GM21390 (cell line): ENCODE measurements at regions not wholly inside any gene's neighbourhood (a gene's known extent, or its start where the extent isn't known, plus 50 kb on each side); places are given as distances from the start of the nearest gene placed in this dataset.
"Not testable (repeated sequence)": the region's sequence is repeated elsewhere in the genome, so short reads cannot be mapped to it uniquely, and the experiment has no call there.

Experiments used
- ATAC-seq: cut with Tn5 transposase; IDR thresholded peaks from one replicate; pipeline ENCODE4 v1.9.1; 2021; ENCODE audit not compliant: unreplicated experiment

DNA sequence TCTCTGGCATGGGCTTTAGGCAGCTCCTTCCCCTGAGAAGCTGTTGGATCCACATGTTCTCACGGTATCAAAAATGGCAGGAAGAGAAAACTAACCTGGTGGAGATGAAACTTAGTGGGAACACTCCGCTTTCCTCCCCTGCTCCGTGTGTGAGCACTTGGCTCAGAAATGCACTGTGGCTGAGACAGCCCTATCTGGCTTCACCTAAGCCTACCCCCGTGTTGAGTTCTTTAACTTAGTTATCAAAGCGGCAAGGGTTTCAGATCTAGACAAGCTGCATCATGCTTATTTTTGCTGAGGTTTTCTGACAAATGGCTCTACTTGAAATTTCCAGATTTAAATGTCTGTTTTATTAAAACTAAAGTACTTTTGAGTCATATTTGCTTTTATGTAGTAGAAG lies 221.6 kb upstream of the PLGLB2 start:
- ATAC-seq, result not testable (repeated sequence)

GRCh38 chr2:87531968-87532715 lies 215.7 kb upstream of the PLGLB2 start:
- ATAC-seq, result not testable (repeated sequence)

DNA sequence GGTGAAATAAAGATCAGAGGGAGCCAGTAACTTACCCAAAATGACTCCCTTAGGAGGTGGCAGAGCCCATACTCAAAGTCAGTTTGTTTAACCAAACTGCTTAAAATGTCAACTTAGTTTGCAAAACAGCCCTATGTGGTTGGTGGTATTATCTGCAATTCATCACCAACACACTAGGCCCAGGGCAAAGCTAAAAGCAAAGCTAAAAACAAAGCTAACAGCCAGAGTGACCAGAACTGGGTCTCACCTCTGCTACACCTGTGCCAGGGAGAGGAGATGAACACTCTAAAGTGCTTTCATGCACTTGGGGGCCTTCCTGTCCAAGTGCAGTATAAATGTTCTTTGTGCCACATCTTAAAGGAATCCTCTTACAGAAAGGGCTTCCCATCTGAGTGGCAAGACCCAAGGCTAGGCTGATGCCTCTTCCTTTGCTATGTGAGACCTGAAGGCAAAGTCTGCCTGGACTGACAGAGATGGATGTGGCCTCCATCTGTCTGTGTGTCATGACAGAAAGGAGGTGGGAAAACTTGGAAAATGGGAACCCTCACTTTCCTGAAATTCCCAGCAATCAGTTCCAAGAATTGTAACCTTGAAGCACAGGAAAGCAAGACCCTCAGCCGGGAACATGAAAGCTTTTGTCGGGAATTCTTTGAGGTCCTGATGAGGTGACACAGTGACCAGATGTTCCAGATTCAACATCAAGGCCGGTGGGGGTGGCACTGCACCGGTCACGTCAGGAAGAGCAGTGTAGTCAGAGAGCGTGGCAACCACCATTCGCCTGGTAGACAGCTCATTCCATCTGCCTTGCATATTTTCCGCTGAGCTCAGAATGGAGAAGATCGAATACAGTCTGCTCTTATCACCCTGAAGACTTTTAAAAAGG lies 214.3 kb upstream of the PLGLB2 start:
- not testable (repeated sequence) for ATAC-seq

GRCh38 chr2:87534273-87534889 lies 213.5 kb upstream of the PLGLB2 start:
- ATAC-seq, result not testable (repeated sequence)

- ATAC-seq, result not testable (repeated sequence)
Observed at GRCh38 chr2:87536427-87536826, 211.5 kb upstream of the PLGLB2 start.

DNA sequence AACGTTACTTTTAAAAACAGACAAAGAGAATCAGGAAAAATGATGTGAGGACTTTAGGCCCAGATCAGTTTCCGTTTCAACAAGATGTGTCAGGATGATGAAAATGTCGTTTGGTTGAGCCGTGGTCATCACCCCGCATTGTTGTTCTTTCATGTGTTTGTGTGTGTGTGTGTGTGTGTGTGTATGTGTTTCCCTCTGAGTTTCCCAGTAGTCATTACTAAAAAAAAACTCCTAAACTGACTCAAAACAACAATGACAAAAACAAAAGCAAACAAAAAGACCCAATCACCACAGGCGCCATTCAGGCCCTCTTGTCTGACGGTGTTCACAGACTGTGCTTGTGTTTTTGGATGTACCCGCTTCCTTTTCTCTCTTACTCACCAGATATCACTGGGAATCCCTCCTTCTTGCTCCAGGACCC lies 210.6 kb upstream of the PLGLB2 start:
- ATAC-seq, result not testable (repeated sequence)

DNA sequence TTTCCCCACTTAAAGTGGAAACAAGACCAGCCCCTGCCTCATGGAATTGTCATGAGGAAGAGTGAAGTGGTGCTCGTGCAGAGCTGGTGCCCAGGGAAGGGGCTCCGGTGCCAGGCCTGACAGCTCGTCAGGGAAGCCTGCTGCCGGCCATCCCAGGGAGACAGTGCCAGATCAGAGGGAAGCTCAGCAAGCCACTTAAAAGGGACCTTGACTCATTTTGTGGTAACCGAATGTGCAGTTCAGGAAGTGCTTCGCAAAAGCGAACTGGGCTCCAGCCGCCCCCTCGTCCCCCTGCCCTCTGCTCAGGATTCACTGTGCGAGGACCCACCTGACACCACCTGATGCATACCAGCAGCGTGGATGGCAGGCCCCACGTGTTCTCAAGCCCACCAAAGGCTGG lies 209.6 kb upstream of the PLGLB2 start:
- not testable (repeated sequence) for ATAC-seq

DNA sequence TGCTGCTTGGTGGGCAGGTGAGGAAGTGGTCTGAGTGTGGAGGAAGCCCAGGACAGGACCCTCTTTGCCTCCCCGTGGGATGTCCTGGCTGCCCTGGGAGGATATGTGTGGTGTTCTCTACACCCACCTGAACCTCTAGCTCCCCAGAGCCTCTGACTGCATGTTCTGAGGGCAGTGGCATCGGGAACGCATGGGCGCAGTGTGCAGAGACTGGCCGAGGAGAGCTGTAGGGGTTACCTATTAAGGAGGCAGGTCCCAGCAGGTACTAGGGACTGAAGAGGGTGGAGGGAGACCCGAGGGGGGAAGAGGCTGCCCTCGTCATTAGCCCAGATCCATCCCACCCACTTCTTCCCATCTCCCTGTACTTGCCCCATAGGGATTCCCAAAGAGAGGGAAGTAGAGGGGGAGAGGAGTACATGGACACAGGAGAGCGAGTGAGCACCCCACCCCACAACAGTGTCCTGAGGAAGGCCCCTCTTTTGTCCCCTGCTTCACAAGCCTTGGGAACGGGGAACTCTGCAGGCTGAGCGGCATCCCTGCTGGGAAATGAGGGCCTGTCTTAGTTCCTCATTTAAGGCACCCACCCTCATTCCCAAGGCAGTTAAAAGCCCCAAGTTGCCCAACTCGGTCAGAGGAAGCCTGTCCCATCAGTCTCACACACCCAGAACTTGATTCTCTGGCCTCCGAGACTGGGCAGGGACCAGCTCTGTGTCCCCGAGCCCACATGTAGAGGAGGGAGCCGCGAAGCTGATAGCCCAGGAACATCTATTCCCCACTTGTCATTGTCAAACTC lies 208.5 kb upstream of the PLGLB2 start:
- ATAC-seq, result not testable (repeated sequence)

GRCh38 chr2:87540242-87540641 lies 207.6 kb upstream of the PLGLB2 start:
- ATAC-seq, result not testable (repeated sequence)

DNA sequence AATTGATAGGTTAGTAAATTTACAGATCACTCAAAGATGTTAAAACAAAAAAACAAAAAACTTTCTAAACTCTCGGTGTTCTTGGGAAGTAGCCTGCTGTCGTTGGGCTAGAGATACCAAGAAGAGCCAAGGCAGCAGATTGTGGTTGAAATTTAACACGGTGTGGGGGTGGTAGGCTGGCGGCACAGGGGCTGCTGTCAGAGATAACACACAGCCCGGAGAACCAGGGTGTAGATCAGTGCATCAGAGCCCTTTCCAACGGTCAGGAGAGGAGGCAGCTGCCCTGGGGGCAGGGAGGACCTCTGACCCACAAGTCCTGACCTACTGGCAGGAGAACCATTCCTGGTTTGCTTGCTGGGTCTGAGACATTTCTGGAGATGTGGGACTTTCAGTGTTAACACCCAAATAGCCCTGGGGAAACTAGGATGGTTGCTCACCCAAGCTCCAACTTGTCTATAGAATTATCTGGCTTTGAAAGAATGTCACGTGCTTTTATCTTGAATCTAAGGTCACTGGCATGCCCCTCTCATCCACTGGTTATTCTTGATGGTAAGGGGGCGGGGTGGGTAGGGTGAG lies 205.2 kb upstream of the PLGLB2 start:
- ATAC-seq, result not testable (repeated sequence)

- not testable (repeated sequence) for ATAC-seq
Observed at GRCh38 chr2:87543797-87544196, 204.1 kb upstream of the PLGLB2 start.

GRCh38 chr2:87547106-87547505 lies 200.8 kb upstream of the PLGLB2 start:
- ATAC-seq, result not testable (repeated sequence)

GRCh38 chr2:87547966-87548365 lies 199.9 kb upstream of the PLGLB2 start:
- ATAC-seq, result not testable (repeated sequence)

DNA sequence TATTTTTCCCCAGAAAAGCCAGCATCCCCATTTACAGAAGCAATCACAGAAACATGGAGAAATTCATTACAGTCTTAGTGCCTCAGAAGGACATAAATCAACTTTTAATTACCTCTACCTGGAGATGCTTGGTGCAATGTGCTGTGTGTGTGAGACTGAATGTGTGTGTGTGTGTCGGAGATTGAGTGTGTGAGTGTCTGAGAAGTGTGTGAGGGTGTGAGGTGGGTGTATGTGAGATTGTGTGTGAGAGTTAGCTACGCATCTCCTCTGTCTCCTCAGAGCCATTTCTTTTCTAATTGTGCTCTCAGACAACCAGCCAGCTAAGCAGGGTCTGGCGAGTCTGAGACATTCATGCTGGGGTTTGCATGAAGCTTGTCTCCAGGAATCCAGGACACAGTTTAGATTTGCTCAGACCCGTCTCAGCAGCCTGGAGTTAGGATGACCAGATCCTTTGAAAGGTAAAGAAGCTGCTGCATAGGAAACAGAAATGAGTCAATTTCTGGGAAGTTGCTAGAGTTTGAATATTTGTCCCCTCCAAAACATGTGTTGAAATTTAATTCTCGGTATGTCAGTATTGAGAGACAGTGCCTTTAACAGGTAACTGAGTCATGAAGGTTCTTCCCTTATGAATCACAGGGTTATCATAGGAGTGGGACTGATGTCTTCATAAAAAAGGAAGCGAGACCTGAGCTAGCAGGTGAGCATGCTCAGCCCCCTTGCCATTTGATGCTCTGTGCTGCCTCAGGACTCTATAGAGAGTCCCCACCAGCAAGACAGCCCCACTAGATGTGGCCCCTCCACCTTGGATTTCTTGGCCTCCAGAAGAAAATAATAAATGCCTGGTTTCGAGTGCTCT lies 199.0 kb upstream of the PLGLB2 start:
- ATAC-seq, result not testable (repeated sequence)

DNA sequence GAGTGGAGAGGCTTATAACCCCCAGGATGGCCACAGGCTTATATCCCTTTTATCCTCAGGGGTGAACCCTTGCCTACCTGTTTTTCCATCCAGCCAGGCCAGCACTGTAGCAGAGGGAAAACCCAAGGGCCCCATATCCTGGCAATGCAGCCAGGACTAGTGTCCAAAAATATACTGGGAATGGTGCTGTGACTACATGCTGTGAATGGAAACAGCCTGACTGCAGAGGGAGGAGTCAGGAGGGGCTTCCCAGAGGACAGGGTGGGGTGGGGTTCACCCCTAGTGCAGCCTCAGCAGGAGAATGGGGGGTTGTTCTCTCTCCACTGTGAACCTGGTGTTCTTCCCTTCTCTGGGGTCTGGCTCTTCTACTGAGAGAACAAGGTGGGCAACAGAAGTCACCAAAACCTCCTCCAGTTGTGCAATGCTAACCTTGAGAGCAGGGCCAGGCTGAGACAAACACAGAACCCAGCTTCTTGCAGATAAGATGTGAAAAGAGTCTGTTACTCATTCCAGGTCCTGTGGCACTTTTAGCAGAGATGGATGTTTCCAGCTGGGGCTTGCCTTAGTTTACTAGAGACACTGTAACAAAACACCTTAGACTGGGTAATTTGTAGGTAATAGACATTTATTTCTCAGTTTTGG lies 198.2 kb upstream of the PLGLB2 start:
- ATAC-seq, result not testable (repeated sequence)

GRCh38 chr2:87554678-87555077 lies 193.2 kb upstream of the PLGLB2 start:
- ATAC-seq, result not testable (repeated sequence)

DNA sequence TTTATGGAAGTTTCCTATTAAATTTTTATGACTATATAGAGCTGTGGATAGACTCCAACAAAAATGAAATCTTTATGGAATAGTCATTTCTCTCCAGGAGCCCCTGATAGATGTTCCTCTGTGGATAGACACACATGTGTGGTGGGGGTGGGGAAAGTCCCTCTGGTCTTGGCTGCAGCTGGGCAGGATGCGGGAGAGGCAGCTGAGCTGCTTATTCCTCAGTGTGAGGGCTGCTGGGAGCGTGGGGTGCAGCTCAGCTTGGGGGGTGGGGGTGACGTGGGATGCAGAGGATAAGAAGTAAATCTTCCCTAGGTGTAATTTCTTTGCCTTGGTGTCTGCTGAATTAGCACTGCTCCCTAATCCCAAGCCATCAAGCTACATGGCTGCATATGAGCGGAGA lies 192.8 kb upstream of the PLGLB2 start:
- ATAC-seq, result not testable (repeated sequence)

GRCh38 chr2:87559001-87559400 lies 188.9 kb upstream of the PLGLB2 start:
- ATAC-seq, result not testable (repeated sequence)

DNA sequence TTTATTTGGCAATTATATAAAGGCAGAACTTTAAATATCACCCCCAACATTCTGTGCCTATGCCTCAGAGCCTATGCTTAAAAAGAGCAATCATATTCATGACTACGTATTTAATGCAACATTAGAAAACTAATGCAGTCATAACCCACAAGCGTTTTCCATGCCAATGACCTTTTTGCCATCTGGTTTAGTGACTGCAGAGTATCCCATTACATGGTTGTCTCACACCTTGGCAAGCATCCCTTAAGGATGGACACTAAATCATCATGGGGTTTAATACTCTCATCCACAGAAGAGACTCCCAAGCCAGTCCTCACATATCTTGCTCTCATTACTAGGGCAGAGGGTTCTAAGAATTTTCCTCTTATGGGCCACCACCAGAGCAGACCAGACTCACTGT lies 188.2 kb upstream of the PLGLB2 start:
- not testable (repeated sequence) for ATAC-seq
